Activated CD4-positive, alpha-beta T cell treated with anti-CD3 and anti-CD28 coated beads for 1 hour (primary cell): ENCODE measurements at regions not wholly inside any gene's neighbourhood (a gene's known extent, or its start where the extent isn't known, plus 50 kb on each side); places are given as distances from the start of the nearest gene placed in this dataset.
"Not testable (repeated sequence)": the region's sequence is repeated elsewhere in the genome, so short reads cannot be mapped to it uniquely, and the experiment has no call there.

Experiments
- DNase-seq: peaks from one replicate; pipeline ENCODE4 v3.0.0-alpha.2; 2020

DNA sequence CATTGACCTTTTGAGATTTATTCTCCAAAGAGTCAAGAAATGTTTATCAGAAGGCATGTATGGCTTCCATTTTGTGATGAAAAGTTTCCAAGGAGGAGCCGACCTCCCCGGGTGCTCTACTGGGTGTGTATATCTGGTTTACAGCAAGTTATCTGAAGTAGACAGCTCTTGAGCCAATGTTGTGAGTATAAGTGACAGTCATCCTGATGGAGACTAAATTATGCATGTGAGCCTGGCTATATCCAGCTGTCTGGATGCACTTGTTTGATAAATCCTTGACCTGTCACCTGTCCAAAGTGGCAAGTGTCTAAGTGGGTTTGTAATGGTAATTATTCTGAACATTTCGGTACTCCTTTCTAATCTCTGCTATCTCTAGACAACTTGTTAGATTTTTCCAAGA, 142.2 kb downstream of the NR2F2 start:
- DNase-seq, result no peak

DNA sequence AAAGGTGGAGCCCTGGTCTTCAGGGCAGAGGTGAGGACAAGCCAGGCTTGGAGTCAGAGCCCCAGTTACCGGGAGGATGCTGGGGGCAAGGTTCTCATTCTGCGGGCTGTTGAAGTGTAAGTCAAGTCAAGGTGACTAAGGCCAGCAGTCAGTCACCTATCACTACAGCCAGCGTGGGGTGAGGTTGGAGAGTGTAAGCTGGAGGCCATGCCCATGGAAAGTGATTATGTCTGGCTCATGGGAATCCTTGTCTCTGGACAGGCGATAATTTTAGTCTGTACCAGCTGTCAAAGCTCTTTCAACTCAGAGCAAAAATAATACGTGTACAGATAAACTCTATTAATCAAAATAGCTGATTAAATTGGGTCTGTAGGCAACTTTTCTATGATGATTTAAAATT, 143.1 kb downstream of the NR2F2 start:
- DNase-seq, result no peak

DNA sequence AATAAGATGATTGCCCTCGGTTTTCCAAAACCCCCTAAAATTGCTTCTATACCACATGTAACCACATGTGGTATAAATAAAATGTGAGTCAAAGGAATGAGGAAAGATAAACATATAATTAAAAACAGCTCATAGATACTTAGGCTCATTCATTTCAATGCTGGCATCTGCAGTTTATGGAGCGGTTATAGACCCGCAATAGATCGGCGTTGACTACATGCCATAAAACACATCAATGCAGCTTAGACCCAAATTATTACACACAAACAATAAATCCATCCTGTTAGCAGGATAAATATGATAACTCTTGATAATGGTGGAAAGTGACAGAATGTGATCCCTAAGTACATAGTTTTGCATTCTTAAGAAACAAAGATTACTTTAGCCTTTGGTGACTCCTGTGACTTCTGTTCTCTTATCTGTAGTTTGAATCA, 143.7 kb downstream of the NR2F2 start:
- no peak for DNase-seq

DNA sequence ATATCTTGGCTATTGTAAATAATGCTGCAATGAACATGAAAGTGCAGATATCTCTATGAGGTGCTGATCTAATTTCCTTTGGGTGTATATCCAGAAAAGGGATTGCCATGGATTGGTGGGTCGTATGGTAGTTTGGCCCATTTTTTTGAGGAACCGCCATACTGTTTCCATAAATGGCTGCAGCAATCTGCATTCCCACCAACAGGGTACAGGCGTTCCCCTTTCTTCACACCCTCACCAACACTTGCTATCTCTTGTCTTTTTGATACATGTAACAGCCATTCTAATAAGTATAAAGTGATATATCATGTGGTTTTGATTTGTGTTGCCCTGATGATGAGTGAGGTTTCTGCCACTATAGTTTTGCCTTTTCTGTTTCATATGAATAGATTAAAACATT, 146.7 kb downstream of the NR2F2 start:
- no peak for DNase-seq

DNA sequence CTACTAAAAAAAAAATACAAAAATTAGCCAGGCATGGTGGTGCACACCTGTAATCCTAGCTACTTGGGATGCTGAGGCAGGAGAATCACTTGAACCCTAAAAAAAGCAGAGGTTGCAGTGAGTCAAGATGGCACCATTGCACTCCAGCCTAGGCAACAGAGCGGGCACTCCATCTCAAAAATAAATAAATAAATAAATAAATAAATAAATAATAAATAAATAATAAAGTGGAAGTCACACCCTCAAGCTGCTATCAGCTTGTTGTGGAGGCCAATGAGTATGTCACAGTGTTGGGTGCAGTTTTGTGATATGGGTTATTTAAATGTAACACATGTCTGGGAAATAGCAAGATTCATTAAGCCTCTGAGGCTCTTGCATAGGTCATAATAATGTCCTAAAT, 153.9 kb downstream of the NR2F2 start:
- not testable (repeated sequence) for DNase-seq

DNA sequence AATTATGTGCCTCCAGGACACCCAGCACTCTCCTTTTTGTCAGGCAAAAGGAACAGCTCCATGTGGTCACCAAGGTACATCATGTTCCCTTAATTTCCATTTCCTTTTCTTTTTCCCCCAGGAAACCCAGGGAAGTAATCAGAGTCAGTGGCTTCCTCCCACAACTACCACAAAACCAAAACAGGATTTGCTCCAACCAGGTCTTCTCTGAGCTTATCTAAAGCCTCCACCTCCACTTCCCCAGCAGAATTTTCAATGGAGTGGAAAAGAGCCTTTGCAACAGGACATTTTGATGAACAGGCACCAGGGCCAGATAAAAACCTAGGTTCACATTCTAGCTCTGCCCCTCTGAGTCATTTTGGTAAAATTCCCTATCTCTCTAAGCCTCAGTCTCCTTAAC, 154.3 kb downstream of the NR2F2 start:
- no peak for DNase-seq

DNA sequence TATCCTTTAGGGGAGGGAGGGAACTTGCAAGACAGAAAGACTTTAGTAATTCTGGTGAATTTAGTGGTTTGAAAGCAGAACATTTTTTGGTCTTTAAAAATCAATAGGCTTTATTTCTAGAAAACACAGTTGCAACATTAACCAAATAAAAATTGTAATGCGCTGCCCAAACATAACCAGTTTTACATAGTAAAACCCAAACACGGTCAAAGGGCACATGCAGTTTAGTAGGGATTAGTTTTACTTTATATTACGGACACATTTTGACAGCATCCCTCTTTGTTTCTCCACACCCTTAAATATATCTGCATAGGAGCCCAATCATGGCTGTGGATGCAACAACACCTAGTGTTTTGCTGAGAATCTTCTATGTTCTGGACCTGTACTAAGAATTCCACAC, 156.7 kb downstream of the NR2F2 start:
- no peak for DNase-seq

DNA sequence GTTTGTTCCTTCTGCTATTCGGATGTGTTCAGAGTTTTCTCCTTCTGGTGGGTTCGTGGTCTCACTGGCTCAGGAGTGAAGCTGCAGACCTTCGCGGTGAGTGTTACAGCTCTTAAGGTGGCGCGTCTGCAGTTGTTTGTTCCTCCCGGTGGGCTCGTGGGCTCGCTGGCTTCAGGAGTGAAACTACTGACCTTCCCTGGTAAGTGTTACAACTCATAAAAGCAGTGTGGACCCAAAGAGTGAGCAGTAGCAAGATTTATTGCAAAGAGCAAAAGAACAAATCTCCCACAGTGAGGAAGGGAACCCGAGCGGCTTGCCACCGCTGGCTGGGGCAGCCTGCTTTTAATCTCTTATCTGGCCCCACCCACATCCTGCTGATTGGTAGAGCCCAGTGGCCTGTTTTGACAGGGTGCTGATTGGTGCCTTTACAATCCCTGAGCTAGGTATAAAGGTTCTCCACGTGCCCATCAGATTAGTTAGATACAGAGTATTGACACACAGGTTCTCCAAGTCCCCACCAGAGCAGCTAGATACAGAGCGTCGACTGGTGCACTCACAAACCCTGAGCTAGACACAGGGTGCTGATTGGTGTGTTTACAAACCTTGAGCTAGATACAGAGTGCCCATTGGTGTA, 160.7 kb downstream of the NR2F2 start:
- not testable (repeated sequence) for DNase-seq

DNA sequence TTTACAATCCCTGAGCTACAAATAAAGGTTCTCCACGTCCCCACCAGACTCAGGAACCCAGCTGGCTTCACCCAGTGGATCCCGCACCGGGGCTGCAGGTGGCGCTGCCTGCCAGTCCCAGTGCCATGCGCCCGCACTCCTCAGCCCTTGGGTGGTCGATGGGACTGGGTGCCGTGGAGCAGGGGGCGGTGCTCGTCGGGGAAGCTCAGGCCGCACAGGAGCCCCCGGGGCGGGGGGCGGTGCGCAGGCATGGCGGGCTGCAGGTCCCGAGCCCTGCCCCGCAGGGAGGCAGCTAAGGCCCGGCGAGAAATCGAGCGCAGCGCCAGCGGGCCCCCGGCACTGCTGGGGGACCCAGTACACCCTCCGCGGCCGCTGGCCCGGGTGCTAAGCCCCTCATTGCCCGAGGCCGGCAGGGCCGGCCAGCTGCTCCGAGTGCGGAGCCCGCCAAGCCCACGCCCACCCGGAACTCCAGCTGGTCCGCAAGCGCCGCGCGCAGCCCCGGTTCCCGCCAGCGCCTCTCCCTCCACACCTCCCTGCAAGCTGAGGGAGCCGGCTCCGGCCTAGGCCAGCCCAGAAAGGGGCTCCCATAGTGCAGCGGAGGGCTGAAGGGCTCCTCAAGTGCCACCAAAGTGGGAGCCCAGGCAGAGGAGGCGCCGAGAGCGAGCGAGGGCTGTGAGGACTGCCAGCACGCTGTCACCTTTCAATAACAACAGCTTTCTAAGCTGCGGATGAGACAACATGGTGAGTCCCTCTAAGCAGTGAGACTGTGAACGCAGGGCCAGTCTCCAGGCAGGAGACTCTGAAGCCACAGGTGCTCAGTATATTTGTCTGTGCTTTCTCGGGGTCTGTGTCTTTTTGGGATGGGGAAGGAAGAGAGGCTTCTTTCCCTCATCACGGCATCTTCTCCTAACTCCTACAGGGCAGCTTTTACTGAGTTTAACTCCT, 161.5 kb downstream of the NR2F2 start:
- DNase-seq, result not testable (repeated sequence)

DNA sequence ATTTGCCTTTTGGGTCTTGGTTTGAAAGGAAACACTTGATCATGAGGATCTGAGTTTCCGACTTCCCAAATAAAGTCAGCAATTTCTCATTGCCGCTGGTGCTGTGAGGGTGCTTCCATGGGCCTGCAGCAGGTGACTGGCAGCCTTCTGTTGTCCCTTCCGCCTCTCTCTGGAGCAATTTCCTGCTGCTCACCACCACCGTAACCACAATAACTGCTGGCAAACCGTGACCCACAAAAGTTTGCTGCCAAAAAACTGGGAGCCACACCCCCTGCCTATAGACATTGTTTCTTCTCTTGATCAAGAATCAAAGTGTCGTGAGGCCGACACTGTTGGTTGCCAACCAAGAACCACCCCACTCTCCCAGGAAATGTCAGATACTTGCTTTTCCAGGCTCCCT, 164.0 kb downstream of the NR2F2 start:
- DNase-seq, result no peak

DNA sequence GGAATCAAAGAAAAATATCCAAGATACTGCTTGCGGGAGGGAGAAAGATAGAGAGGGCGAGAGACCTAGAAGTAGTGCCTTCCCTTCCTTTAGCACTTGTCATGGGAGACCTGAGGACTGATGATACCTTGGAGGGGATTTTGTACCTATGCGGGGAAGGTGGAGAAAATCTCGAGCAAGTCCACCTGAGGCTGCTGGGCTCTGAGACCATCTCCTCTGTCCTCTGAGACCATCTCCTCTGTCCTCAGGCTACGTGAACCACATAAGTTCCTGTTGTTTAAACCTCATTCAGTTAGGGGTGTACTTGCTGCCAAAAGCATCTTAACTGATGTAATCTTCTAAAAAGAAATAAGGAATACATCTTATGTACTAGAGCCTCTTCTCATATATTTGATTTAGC, 164.9 kb downstream of the NR2F2 start:
- no peak for DNase-seq

DNA sequence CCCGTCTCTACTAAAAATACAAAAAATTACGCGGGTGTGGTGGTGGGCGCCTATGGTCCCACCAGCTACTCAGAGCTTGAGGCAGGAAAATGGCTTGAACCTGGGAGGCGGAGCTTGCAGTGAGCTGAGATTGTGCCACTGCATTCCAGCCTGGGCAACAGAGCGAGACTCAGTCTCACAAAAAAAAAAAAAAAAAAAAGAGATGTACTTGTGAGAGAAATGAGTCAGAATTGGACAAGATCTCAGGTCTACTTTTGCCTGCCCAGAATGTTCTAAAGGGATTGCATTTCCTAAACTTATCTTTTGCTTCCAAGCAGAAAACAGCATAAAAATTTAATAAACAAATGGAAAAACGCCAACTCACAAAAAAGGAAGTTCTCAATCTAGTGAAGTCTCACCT, 167.5 kb downstream of the NR2F2 start:
- DNase-seq, result no peak

DNA sequence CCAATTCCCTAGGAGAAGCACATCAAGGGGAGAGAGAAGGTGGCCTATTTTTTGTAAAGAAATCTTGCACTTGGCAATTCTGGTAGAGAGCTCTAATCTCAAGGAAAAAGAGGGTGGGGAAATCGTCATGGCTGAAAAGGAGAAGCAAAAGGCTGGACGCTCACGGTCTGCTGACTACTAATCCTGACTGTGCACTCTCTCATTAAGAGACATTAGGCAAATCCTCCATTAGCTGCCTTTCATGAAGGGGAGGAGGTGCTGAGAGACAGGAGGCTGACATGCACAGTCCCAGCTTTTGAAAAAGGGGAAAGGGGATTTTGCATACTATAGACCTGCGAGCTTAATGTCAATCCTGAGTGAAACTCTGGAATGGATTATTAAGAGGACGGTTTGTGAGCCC, 170.0 kb downstream of the NR2F2 start:
- DNase-seq, result no peak

DNA sequence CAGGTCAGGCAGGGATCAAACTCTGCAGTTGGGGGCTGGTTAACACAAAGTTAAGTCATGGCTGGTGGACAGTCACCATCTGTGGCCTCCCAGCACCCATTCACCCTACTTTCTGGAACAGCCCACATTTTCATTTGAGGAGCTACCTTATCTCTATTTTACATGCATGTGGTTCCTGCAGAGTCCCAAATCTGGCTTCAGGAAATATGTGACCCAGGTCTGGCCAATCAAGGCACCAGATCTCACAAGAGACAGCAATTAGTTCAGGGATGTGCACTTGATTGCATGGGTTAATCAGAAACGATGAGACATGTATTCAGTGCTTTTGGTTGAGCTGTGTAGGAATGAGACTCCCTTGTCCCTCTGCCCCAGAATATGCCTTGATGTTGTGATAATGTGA, 170.9 kb downstream of the NR2F2 start:
- DNase-seq, result no peak

DNA sequence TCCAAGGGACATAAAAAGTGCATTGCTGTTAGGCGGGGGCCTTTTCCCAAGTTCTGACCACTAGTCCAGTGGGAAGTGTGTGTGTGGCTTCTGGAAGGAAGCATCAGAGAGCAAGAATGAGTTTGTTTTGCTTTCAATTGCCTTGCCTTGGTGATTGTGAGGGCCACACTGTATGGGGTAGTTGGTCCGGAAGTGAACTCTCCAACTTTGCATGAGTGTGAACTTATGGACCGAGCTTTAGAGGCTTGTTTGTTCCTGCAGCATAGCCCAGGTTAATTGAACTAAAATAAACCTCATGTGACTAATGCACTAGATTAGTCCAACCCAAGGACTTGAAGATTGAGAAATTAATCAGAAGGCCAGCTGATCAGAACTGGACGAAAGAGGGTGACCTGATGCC, 171.7 kb downstream of the NR2F2 start:
- no peak for DNase-seq

DNA sequence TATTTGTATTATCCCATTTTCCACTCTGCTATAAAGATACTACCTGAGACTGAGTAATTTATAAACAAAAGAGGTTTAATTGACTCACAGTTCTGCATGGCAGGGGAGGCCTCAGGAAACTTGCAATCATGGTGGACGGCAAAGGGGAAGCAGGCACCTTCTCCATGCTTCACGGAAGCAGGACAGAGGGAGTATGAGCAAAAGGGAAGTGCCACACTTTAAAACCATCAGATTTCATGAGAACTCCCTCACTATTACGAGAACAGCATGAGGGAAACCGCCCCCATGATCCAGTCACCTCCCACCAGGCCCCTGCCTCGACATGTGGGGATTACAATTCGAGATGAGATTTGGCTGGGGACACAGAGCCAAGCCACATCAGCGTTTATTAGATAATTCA, 172.8 kb downstream of the NR2F2 start:
- DNase-seq, result no peak

DNA sequence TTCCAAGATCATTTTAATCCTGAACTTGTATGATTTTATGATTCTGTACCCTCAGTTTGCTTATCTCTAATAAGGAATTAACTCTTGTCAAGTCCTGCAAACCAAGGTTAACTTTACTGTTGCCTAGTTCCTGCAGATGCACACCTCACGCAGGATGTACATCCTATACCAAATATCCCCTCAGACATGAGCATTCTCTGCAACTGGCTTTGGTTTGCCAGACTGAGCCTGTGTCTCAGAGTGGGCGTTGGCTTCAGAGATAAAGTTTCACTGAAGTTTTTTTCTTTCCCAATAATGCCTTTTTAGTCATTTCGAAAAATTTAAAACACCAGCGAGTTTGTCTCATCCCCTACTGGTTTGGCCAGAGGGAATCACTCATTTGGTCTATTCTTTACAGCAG, 173.9 kb downstream of the NR2F2 start:
- no peak for DNase-seq

DNA sequence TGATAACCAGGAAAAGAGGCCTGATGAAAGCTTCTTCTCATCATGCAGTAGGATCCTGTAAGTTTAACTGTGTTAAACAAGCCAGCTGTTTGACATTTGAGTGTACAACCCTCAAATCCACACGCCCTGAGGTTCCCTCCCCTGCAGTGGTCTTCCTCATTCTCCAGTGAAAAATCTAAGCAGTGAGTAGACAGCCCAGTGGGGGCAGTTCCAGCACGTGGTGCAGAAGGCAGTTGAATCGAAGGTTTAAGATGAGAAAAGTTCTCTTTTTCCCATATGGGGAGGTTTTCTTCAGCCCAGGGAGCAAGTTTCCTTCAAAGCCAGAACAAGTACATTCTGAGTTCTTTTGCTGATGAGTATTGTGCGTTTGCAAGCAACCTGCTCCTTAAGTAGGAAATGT, 174.5 kb downstream of the NR2F2 start:
- no peak for DNase-seq

DNA sequence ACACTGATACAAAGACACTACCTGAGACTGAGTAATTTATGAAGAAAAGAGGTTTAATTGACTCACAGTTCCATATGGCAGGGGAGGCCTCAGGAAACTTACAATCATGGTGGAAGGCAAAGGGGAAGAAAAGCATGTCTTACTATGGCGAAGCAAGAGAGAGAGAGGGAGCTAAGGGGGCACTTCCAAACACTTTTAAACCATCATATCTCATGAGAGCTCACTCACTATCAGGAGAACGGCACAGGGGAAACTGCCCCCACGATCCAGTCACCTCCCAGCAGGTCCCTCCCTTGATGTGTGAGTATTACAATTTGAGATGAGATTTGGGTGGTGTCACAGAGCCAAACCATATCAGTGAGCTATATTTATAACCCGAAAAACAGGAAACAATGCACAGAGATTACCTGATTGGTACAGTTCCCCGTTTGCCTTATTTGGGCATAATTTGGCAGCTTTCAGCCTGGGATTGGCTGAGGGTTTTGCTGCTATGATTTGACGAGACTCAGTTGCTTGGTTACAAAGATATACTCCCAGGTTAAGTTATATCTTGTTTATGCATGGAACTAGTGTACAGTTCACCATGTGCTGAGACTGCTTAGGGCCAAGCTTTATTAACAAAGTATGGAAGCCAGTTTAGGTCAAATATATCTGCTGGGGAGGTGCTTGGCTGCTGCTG, 184.2 kb downstream of the NR2F2 start:
- no peak for DNase-seq

DNA sequence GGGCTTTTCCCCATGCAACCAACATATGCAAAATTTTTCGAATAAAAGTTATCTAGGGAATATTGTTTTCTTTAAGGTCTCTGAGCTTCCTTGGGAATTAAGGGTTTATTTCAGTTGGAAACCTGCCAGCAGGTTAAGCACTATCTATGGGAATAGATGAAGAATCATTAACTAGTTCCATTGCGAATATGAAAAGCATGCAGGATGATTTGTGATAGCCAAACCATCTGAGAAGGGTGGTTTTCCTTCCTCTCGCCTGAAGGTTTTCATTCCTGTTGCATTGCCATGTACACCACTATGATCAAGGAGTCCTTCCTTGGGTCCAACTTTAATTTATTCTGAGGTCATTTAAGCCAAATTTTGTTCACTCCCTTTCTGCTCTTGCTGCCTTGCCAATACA, 184.9 kb downstream of the NR2F2 start:
- no peak for DNase-seq

DNA sequence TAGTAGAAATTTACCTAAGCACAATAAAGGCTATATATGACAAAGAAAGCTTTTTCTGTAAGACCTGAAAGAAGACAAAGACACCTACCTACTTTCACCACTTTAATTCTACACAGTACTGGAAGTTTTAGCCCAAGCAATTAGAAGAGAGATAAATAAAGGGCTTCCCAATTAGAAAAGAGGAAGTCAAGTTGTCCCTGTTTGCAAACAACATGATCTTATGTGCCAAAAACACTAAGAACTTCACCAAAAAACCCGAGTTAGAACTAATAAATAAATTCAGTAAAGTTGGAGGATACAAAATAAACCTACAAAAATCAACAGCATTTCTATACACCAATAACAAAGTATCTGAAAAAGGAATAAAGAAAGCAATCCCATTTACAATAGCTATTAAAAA, 190.9 kb downstream of the NR2F2 start:
- DNase-seq, result no peak

DNA sequence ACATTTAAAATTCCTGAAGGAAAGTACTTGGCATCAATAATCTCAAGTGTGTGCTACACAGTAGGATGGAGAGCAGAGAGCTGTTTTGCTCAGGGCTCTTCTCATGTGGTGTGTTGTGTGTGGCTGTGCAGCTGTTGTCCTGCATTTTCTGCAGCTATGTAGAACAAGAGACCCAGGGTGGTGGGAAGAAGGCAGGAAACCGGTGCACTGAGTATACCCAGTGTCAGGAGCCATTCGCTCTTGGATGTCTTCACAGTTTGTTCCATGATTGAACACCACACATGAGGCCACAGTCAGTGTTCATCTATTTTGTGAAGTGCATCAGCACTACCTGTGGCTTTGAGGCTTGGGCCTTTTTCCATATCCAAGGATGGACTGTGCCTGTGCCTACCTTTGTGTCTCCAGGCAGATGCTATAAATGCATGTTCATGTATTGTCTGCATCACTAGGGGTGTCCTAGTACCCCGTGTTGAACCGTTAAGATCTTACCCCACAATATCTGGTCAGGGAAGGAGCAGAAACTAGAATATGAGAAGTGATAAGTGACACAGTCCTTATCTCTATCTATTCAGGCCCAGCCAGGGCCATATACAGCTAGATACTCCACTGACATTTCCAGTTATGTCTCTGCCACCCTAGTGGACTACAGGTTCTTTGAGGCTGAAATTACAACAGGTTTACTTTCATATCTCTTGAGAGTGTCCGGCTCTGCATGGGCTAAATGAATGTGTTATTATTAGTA, 194.3 kb downstream of the NR2F2 start:
- DNase-seq, result no peak

DNA sequence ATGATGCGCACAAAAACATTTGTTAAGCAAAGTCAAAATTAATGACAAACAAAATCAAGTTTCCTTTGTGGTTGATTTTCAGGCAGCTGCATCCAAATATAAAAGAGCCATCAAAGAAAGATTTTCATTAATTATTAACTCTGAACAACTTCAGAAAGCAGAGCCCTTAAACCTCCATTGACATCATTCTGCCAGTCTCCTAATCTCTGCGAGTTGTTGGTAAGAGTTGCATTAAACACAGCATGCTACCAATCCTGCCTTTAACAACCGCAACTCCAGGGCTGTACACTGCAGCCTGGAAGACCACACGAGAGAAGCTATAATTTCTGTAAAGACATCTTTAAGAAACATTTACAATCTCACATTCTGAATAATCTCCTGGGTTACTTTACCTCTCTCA, 204.6 kb downstream of the NR2F2 start:
- DNase-seq, result no peak
